CD4-positive, alpha-beta T cell treated with Interleukin-4 for 4 hours (primary cell): ENCODE measurements at regions not wholly inside any gene's neighbourhood (a gene's known extent, or its start where the extent isn't known, plus 50 kb on each side); places are given as distances from the start of the nearest gene placed in this dataset.
"Not testable (repeated sequence)": the region's sequence is repeated elsewhere in the genome, so short reads cannot be mapped to it uniquely, and the experiment has no call there.

Experiments
- DNase-seq: peaks from one replicate; pipeline ENCODE4 v3.0.0-alpha.2; 2020

- DNase-seq = not testable (repeated sequence)
These were observed 80.5 kb upstream of the ST8SIA4 start for GRCh38 chr5:100983601-100984000.

GRCh38 chr5:100974082-100974481 is 71.0 kb upstream of the ST8SIA4 start:
- no peak for DNase-seq

DNA sequence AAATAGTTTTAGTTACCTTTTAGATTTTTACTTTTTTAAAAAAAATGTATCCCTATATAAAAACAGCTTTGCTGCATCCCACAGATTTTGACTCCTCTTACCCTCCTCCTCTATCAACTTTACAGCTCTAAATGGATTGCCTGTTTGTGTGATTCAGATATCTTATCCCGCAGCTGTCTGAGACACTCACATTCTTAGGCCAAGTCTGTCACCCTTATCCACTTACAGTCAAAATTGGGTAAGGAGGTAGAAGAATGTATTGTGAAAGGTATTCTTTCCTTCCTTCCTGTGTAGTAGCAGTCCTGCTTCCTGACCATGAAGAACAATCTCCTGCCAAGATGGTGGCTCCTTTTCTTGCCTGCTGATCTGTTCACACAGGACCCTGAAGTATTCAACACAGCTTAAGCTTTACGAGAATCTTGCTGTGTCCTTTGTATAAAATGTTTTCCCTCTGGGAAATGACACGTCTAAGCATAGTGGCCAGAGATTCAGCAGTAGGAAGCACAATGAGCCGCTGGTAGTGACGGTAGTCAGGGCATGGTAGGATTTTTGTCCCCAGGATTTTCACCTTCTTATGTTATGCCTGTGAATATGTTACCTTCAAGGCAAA is 67.7 kb upstream of the ST8SIA4 start:
- no peak for DNase-seq

DNA sequence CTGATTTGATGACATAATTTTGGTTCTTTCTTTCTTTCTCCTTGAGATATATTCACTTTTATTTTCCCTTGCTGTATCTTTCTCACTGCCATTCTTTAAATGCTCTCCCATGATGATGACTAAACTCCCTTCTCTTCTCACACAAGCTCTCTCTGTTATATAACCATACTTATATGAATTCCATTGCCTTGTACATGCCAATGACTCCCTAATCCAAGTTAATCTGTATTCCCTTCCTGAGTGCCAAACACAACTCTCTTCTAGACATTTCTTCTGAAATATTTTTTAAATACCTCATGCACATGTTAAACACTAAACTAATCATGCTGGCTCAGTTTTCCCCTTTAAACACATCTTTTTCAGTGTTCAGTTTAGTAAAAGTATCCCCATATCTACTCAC is 62.2 kb upstream of the ST8SIA4 start:
- DNase-seq = no peak
